GM19372 (cell line): ENCODE measurements at regions not wholly inside any gene's neighbourhood (a gene's known extent, or its start where the extent isn't known, plus 50 kb on each side); places are given as distances from the start of the nearest gene placed in this dataset.
"Not testable (repeated sequence)": the region's sequence is repeated elsewhere in the genome, so short reads cannot be mapped to it uniquely, and the experiment has no call there.

ENCODE experiments used
- ATAC-seq: cut with Tn5 transposase; IDR thresholded peaks from one replicate; pipeline ENCODE4 v1.9.1; 2021; ENCODE audit warnings: mild to moderate bottlenecking, low read depth, moderate library complexity; ENCODE audit not compliant: unreplicated experiment

GRCh38 chr1:190808035-190808434 is 330.4 kb upstream of the BRINP3 start:
- ATAC-seq, result no peak

DNA sequence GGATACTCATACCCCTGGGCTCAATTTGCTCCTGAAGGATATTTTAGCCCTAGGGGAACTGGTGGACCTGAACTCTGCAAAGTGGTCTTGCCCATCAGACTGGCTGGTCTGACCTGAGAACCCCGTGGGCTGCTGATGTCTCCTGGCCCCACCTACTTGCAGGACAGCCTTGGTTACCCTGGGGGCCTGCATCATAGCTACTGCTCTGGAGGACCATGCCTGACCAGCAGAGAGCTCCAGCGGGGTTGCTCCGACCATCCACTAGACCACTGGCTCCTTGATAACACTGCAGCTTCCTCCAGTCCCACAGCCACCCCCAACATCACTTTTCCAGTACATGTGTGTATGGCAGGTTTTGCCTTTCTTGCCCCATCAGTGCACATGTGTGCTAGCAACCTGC is 331.6 kb upstream of the BRINP3 start:
- no peak for ATAC-seq

GRCh38 chr1:190812996-190813395 is 335.3 kb upstream of the BRINP3 start:
- ATAC-seq, result no peak

DNA sequence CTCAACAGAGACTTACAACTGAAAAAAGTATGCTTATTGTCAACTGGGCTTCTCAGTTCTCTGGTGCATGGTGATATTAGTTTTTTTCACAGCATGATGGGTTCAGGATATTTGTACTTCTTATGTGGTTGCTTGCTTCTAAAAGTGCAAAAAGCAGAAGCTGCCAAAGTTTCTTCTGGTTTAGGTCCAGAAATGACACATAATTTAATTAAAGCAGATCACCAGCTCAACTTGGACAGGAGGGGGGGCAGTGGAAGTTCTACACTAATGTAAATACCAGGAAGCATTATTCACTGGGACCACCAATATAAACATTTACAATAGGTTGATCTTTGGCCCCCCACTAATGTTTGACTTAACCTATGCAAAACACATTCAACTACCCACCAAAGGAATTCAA is 354.8 kb upstream of the BRINP3 start:
- no peak for ATAC-seq

DNA sequence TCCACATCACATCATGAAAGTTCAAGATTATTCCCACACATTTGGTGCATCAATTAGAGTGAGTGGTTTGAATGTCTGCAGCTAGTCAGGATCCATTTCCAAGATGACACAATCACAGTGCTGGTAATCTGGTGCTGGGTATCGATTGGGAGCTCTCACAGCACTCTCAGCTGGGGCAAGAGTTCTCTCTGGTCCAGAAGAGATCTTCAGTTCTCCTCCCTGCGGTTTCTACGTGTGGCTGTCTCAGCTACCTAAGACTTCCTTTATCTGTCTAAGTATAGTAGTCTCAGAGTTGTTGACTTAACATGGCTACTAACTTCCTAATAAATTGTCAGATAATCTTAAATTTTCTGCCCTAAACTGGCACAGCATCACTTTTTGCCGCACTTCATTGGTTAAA is 358.0 kb upstream of the BRINP3 start:
- ATAC-seq, result no peak

- ATAC-seq, result not testable (repeated sequence)
These were observed 359.5 kb upstream of the BRINP3 start for GRCh38 chr1:190837200-190837599.

GRCh38 chr1:190837888-190838287 is 360.2 kb upstream of the BRINP3 start:
- no peak for ATAC-seq

DNA sequence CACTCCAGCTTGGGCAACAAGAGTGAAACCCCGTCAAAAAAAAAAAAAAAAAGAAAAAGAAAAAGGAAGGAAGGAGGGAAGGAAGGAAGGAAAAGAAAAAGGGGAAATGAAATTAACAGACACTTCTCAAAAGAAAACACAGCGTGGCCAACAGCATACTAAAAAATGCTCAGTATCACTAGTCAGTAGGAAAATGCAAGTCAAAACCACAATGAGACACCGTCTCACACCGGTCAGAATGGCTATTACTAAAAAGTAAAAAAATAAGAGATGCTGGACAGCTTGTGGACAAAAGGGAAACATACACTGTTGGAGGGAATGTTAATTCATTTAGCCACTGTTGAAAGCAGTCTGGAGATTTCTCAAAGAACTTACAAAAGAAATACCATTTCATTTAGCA is 369.5 kb upstream of the BRINP3 start:
- no peak for ATAC-seq

GRCh38 chr1:190849346-190849745 is 371.7 kb upstream of the BRINP3 start:
- ATAC-seq, result no peak

DNA sequence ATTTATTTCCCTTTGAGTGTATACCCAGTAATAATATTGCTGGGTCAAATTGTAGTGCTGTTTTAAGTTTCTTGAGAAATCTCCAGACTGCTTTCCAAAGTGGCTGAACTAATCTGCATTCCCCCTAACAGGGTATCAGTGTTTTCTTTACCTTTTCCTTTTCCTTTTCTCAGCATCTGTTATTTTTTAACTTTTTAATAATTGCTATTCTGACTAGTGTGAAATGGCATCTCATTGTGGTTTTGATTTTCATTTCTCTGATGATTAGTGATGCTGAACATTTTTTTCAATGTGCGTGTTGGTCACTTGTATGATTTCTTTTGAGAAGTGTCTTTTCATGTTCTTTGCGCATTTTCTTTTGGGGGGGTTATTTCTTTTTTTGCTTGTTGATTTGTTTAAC is 374.9 kb upstream of the BRINP3 start:
- no peak for ATAC-seq

DNA sequence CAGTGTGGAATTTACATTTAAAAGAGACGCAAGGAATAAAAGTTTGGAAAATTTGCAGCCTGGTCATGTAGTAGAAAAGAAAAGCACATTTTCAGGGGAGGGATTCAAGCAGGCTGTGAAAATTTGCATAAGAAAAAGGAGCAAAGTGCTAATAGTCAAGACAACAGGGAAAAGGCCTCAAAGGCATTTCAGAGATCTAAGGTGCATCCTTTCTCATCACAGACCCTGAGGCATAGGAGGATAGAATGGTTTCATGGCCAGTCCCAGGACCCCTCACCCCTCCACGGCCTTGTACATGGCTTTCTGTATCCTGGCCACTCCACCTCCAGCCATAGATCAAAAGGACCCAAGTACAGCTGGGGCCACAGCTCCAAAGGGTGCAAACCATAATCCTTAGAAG is 380.5 kb upstream of the BRINP3 start:
- no peak for ATAC-seq

GRCh38 chr1:190864013-190864641 is 386.5 kb upstream of the BRINP3 start:
- ATAC-seq, result no peak

DNA sequence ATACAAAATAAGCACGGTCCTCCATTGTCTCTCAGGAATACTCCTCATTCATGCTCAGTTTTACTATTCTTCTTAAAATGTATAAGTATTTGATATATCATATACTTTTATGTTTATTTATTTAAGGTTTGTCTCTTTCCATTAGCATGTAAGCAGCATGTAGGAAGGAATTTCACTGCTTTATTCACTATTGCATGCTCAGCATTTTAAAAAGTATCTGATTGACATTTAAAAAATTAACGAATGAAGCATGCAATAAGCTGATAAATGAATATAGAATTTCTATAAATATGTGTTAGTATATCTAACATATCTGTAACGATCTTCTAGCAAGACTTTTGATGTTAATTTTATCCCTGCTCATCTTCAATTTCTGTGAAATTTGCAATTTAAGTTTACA is 402.7 kb upstream of the BRINP3 start:
- ATAC-seq, result no peak

DNA sequence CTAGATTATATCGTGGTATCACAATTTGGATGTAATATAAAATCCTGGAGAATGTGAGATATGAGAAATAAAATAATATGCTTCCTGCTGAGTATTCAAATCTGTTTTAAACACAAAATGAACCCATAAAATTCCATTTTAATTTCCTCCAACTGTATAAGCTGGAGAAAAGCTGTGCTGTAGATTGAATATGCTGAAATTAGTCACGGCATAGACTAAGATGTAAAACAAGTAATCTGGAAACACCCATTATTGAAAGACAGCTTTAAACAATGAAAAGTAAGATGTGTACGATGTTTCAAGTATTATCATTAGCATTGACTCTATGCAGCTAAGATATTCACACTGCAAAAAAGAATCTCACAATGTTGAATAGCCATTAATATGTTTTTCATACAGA is 403.4 kb upstream of the BRINP3 start:
- ATAC-seq, result no peak

GRCh38 chr1:190897233-190897632 is 419.6 kb upstream of the BRINP3 start:
- no peak for ATAC-seq

DNA sequence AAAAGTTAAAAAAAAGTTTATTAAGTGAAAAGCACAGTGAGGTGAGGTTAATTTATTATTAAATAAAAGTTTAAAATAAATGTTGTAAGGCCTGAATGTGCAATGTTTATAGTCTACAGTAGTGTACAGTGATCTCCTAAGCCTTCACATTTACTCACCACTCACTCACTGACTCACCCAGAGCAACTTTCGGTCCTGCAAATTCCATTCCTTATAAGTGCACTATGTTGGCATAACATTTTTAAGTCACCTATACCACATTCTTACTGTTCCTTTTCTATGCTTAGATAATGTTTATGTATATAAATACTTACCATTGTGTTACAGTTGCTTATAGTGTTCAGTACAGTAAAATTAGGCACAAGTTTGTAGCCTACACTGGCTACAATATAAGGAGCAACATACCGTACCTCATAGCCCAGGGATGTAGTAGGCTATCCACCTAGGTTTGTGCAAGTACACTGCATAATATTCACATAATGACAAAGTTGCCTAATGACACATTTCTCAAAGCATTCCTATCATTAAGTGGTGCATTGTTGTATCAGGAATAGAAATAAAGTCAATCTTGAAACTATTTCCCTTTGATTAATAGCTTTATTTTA is 426.5 kb upstream of the BRINP3 start:
- no peak for ATAC-seq

- no peak for ATAC-seq
These were observed 428.6 kb upstream of the BRINP3 start for GRCh38 chr1:190906206-190906725.

DNA sequence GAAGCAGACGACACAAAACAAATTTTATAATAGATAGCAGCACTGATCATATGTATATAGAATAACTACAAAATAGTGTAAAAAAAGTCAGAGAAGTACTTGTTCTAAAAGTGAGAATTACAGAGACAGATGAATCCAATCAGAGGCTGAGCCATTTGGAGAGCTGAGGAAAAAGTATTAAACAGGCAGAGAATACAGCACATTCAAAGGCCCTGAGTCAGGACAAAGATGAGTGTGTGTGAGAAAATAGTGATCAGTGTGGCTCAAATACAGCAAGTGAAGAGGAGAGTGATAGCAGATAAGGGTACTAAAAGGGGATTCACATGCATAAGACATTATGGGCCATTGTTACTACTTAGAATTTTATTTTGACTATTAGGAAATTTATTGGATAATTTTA is 430.6 kb upstream of the BRINP3 start:
- no peak for ATAC-seq

DNA sequence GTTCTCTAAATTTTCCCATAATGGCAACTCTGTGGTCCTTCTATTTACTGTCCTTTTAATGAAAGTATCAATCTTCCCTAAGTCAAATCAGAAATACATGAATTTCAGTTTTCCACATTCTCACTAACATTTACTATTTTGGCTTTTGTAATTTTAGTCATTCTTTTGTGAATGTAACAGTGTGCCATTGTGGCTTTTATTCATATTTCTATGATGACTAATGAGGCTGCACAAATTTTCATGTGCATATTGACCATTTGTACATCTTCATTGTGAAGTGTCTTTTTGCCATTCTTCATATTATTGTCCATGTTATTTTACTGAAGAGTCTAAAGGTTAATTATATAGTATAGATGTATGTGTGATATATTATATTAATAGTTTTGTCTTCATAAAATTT is 431.0 kb upstream of the BRINP3 start:
- ATAC-seq, result no peak

DNA sequence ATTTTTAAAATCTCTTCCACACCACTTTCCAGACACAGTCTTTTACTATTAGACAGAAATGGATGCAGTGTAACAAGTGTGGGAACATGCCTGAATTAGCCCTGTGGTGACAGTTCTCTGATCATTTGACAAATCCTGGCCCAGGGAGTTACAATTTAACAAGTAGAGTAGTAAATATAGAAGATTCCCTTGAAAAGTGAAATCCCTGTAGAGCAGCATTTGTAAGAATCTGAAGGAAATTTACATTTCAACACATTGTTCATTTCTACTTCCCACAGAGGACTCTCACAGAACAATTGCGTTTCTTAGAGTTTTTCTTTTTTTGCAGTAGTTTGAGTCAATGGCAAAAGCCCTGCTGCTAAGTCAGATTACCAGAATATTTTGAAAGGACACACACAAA is 458.3 kb upstream of the BRINP3 start:
- no peak for ATAC-seq

GRCh38 chr1:190936337-190936736 is 458.7 kb upstream of the BRINP3 start:
- no peak for ATAC-seq

- ATAC-seq, result no peak
These were observed 463.3 kb upstream of the BRINP3 start for GRCh38 chr1:190940951-190941350.
